ENCODE measurements at regions not wholly inside any gene's neighbourhood (a gene's known extent, or its start where the extent isn't known, plus 50 kb on each side); places are given as distances from the start of the nearest gene placed in this dataset.

GRCh38 chr10:63760034-63760707, 239.0 kb downstream of the REEP3 start:
- 93% methylated on average over 4 of the region's 5 CpGs for WGBS (ENCODE audit: insufficient coverage)
- CTCF ChIA-PET = no interaction called here

GRCh38 chr10:63760708-63761047, 239.5 kb downstream of the REEP3 start:
- H3K9ac ChIP-seq (ENCODE audit: low read length) = no peak overlapping the region
- Mint-ChIP-seq H3K4me3 (no peak overlapping the region), H3K27me3 (peaks cover 31% of the 10 kb centered on the region), H3K9me3 (ENCODE audit: insufficient read depth) (no peaks in the 10 kb centered on the region), H3K27ac (no peak overlapping the region), H3K4me1 (no peaks in the 10 kb centered on the region)
- H3K4me1 ChIP-seq (ENCODE audit: control insufficient read depth in 2 of 2, insufficient read depth in 2 of 2, low read length in 2 of 2) = no peaks in the 10 kb centered on the region
- ATAC-seq (ENCODE audit: low read depth) (no peak), DNase-seq (no peak)
- intact Hi-C loops (cut with micrococcal nuclease) = no loop called here
- no peaks in the 10 kb centered on the region for H3K79me2 ChIP-seq (ENCODE audit: control insufficient read depth, insufficient read depth, low read length)
- peaks cover 0 to 7% (median 2%) of the 10 kb centered on the region in 4 experiments for H3K27me3 ChIP-seq (replicated peaks in 1 of 4; ENCODE audit: control extremely low read depth in 1 of 4, control insufficient read depth in 3 of 4, insufficient read depth in 4 of 4, low read length in 3 of 4)
- H3K4me3 ChIP-seq (ENCODE audit: control extremely low read depth in 1 of 5, extremely low read depth in 1 of 5, insufficient read depth in 1 of 5, low read depth in 2 of 5, low read length in 4 of 5) = no peak overlapping the region
- H3K36me3 ChIP-seq (replicated peaks in 1 of 2; ENCODE audit: control extremely low read depth in 1 of 2, control insufficient read depth in 1 of 2, extremely low read depth in 1 of 2, insufficient read depth in 2 of 2, low read length in 1 of 2) = no peaks in the 10 kb centered on the region
- no peak for TF ChIP-seq CTCF (IDR thresholded peaks at IDR 0.05)
- no peak for TF ChIP-seq EZH2 (IDR thresholded peaks at IDR 0.05; ENCODE audit: borderline replicate concordance, insufficient read depth, low read depth, low read length, poor library complexity, severe bottlenecking)
- no peaks in the 10 kb centered on the region for H4K20me1 ChIP-seq (ENCODE audit: control insufficient read depth, insufficient read depth, low read length, poor library complexity, severe bottlenecking)
- ChIA-PET POLR2A (no interaction called here), CTCF (no interaction called here)
- H3K4me2 ChIP-seq (replicated peaks; ENCODE audit: low read depth, low read length, poor library complexity, severe bottlenecking) = no peak overlapping the region
- no peak overlapping the region for H3K27ac ChIP-seq (ENCODE audit: low read length in 2 of 2)
- H3K9me3 ChIP-seq (ENCODE audit: control extremely low read depth in 1 of 3, control insufficient read depth in 2 of 3, insufficient read depth in 1 of 3, low read length in 2 of 3) = no peaks in the 10 kb centered on the region
- H2AFZ ChIP-seq (ENCODE audit: insufficient read depth, low read depth, low read length, poor library complexity, severe bottlenecking) = no peak overlapping the region
- 82% methylated on average over 1 of the region's 1 CpG for WGBS (ENCODE audit: insufficient coverage)

More at GRCh38 chr10:63760034-63760707, 239.0 kb downstream of the REEP3 start:
- H3K27ac ChIP-seq (ENCODE audit: low read length in 2 of 2) = no peak overlapping the region
- no peaks in the 10 kb centered on the region for H3K79me2 ChIP-seq (ENCODE audit: control insufficient read depth, insufficient read depth, low read length)
- no peaks in the 10 kb centered on the region for H3K9me3 Mint-ChIP-seq (ENCODE audit: insufficient read depth)
- H3K9ac ChIP-seq (ENCODE audit: low read length) = no peak overlapping the region
- H3K4me2 ChIP-seq (replicated peaks; ENCODE audit: low read depth, low read length, poor library complexity, severe bottlenecking) = no peak overlapping the region
- no peak overlapping the region for H3K27ac Mint-ChIP-seq
- POLR2A ChIA-PET = no interaction called here
- no peak overlapping the region for H3K4me3 Mint-ChIP-seq
- peaks cover 36% of the 10 kb centered on the region for H3K27me3 Mint-ChIP-seq
- H3K4me3 ChIP-seq (ENCODE audit: control extremely low read depth in 1 of 5, extremely low read depth in 1 of 5, insufficient read depth in 1 of 5, low read depth in 2 of 5, low read length in 4 of 5) = no peak overlapping the region
- H3K4me1 Mint-ChIP-seq = no peaks in the 10 kb centered on the region
- no peak overlapping the region for H2AFZ ChIP-seq (ENCODE audit: insufficient read depth, low read depth, low read length, poor library complexity, severe bottlenecking)
- ATAC-seq (ENCODE audit: low read depth) = no peak
- no peaks in the 10 kb centered on the region for H3K36me3 ChIP-seq (replicated peaks in 1 of 2; ENCODE audit: control extremely low read depth in 1 of 2, control insufficient read depth in 1 of 2, extremely low read depth in 1 of 2, insufficient read depth in 2 of 2, low read length in 1 of 2)
- no peak for TF ChIP-seq CTCF (IDR thresholded peaks at IDR 0.05)
- TF ChIP-seq EZH2 (IDR thresholded peaks at IDR 0.05; ENCODE audit: borderline replicate concordance, insufficient read depth, low read depth, low read length, poor library complexity, severe bottlenecking) = no peak
- peaks cover 0 to 7% (median 3%) of the 10 kb centered on the region in 4 experiments for H3K27me3 ChIP-seq (replicated peaks in 1 of 4; ENCODE audit: control extremely low read depth in 1 of 4, control insufficient read depth in 3 of 4, insufficient read depth in 4 of 4, low read length in 3 of 4)
- H4K20me1 ChIP-seq (ENCODE audit: control insufficient read depth, insufficient read depth, low read length, poor library complexity, severe bottlenecking) = no peaks in the 10 kb centered on the region
- H3K9me3 ChIP-seq (ENCODE audit: control extremely low read depth in 1 of 3, control insufficient read depth in 2 of 3, insufficient read depth in 1 of 3, low read length in 2 of 3) = no peaks in the 10 kb centered on the region
- no peaks in the 10 kb centered on the region for H3K4me1 ChIP-seq (ENCODE audit: control insufficient read depth in 2 of 2, insufficient read depth in 2 of 2, low read length in 2 of 2)
- no peak for DNase-seq
- intact Hi-C loops (cut with micrococcal nuclease) = no loop called here

Data from B cell (primary cell).